Neural crest cell (in vitro differentiated cells): ENCODE measurements at regions not wholly inside any gene's neighbourhood (a gene's known extent, or its start where the extent isn't known, plus 50 kb on each side); places are given as distances from the start of the nearest gene placed in this dataset.

ENCODE experiments used
- DNase-seq: peaks from one replicate; pipeline ENCODE4 v3.0.0; 2021; ENCODE audit warnings: low read depth, mixed read lengths, low spot score
- H3K27ac Mint-ChIP-seq: one replicate; pipeline ENCODE4 v1.8.0; 2021; ENCODE audit warnings: mild to moderate bottlenecking, mixed read lengths; ENCODE audit not compliant: unreplicated experiment
- H3K27me3 Mint-ChIP-seq: 2 replicates; pipeline ENCODE4 v1.8.0; 2021; ENCODE audit warnings: low read depth, mild to moderate bottlenecking, mixed read lengths
- H3K36me3 Mint-ChIP-seq: 2 replicates; pipeline ENCODE4 v1.8.0; 2021; ENCODE audit warnings: low read depth, mild to moderate bottlenecking, mixed read lengths
- H3K4me1 Mint-ChIP-seq: 2 replicates; pipeline ENCODE4 v1.8.0; 2021; ENCODE audit warnings: mixed read lengths
- H3K4me3 Mint-ChIP-seq: one replicate; pipeline ENCODE4 v1.8.0; 2021; ENCODE audit warnings: mild to moderate bottlenecking, mixed read lengths
- H3K9me3 Mint-ChIP-seq: 2 replicates; pipeline ENCODE4 v1.8.0; 2021; ENCODE audit warnings: mixed read lengths
- CTCF ChIP-seq: fragments of 200-600 bp; sonication (generic); conservative IDR thresholded peaks from 2 replicates; pipeline ENCODE4 v1.5.0; 2021; ENCODE audit warnings: antibody characterized with exemption, mild to moderate bottlenecking

- Mint-ChIP-seq H3K9me3 (peaks cover 3% of the 10 kb centered on the region), H3K27me3 (no peaks in the 10 kb centered on the region), H3K4me1 (peaks cover 12% of the 10 kb centered on the region), H3K27ac (no peak overlapping the region), H3K36me3 (no peaks in the 10 kb centered on the region), H3K4me3 (no peak overlapping the region)
- DNase-seq: no peak
- no peak for TF ChIP-seq CTCF
Observed at GRCh38 chr3:109897734-109898133, 560.4 kb upstream of the DPPA4 start.

DNA sequence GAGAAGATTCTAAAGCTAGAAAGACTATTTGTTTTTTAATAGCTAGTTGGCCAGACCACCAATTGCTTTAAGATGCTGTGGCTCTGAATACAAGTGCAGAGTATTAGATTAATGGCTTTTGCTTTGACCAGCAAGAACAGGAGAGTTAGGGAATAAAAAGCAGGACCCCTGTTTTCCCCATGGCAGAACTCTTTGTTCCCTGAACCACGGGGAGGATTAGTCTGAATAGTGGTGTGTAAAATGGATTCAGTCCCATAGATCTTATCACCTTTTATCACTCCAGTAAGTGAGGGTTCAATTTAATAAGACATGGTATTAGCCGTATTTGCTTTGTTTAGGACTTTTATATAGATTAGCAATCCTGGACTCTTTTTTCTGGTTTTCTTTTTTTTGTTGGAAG is 562.6 kb upstream of the DPPA4 start:
- no peak overlapping the region for H3K4me3 Mint-ChIP-seq
- H3K4me1 Mint-ChIP-seq: peaks cover 12% of the 10 kb centered on the region
- TF ChIP-seq CTCF: no peak
- DNase-seq: no peak
- no peak overlapping the region for H3K27ac Mint-ChIP-seq
- H3K27me3 Mint-ChIP-seq: no peaks in the 10 kb centered on the region
- H3K9me3 Mint-ChIP-seq: peaks cover 2% of the 10 kb centered on the region
- H3K36me3 Mint-ChIP-seq: peaks cover 2% of the 10 kb centered on the region

- H3K4me3 Mint-ChIP-seq: no peak overlapping the region
- no peak overlapping the region for H3K27ac Mint-ChIP-seq
- no peaks in the 10 kb centered on the region for H3K27me3 Mint-ChIP-seq
- DNase-seq: no peak
- peaks cover 2% of the 10 kb centered on the region for H3K9me3 Mint-ChIP-seq
- no peak for TF ChIP-seq CTCF
- H3K4me1 Mint-ChIP-seq: peaks cover 12% of the 10 kb centered on the region
- peaks cover 2% of the 10 kb centered on the region for H3K36me3 Mint-ChIP-seq
Observed at GRCh38 chr3:109900783-109901182, 563.4 kb upstream of the DPPA4 start.

DNA sequence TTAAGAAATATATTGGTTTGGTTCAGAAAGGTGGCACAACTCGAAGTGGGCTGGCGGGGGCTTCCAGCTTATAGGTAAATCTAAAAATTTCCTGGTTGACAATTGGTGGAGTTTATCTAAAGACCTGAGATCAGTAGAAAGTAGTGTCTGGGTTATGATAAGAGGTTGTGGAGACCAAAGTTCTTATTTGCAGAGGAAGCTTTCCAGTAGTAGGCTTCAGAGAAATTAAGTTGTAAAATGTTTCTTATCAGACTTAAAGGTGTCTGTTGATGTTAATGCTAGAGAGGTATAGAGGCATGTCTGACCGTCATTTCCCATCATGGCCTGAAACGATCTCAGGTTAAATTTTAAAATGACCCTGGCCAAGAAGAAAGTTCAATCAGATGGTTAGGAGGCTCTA is 565.2 kb upstream of the DPPA4 start:
- Mint-ChIP-seq H3K4me1 (peaks cover 12% of the 10 kb centered on the region), H3K4me3 (no peak overlapping the region), H3K27ac (no peak overlapping the region), H3K36me3 (peaks cover 8% of the 10 kb centered on the region), H3K27me3 (no peaks in the 10 kb centered on the region), H3K9me3 (peaks cover 12% of the 10 kb centered on the region)
- no peak for TF ChIP-seq CTCF
- no peak for DNase-seq

DNA sequence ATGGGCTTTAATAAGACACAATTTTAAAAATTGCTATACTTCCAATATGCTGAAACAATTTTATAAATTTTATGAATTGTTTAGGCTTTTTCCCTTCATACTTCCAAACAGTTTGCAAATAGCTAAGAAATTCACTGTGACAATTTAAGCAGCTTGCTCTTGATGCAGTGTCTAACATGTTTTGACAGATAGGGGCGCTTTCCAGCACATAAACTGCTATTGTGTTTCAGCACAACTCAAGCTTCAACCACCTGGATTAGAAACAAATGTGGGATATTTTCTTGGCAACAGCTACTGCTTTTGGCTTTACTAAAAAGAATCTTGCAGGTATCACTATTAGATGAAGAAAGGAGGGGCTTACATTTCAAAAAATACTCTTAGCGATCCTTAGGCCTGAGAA is 565.8 kb upstream of the DPPA4 start:
- Mint-ChIP-seq H3K27ac (no peak overlapping the region), H3K4me3 (no peak overlapping the region), H3K27me3 (no peaks in the 10 kb centered on the region), H3K9me3 (peaks cover 16% of the 10 kb centered on the region), H3K4me1 (peaks cover 12% of the 10 kb centered on the region), H3K36me3 (peaks cover 8% of the 10 kb centered on the region)
- TF ChIP-seq CTCF: no peak
- no peak for DNase-seq

GRCh38 chr3:109910772-109911171 is 573.4 kb upstream of the DPPA4 start:
- no peaks in the 10 kb centered on the region for H3K4me1 Mint-ChIP-seq
- no peak for DNase-seq
- no peak for TF ChIP-seq CTCF
- peaks cover 6% of the 10 kb centered on the region for H3K36me3 Mint-ChIP-seq
- H3K9me3 Mint-ChIP-seq: peaks cover 27% of the 10 kb centered on the region
- H3K27ac Mint-ChIP-seq: no peak overlapping the region
- no peaks in the 10 kb centered on the region for H3K27me3 Mint-ChIP-seq
- no peak overlapping the region for H3K4me3 Mint-ChIP-seq
